Muscle of leg (tissue), 3 donors: ENCODE measurements at regions not wholly inside any gene's neighbourhood (a gene's known extent, or its start where the extent isn't known, plus 50 kb on each side); places are given as distances from the start of the nearest gene placed in this dataset.
"Not testable (repeated sequence)": the region's sequence is repeated elsewhere in the genome, so short reads cannot be mapped to it uniquely, and the experiment has no call there.

Experiments used
- DNase-seq: peaks from one replicate; pipeline ENCODE4 v3.0.0; 2013
- H3K27ac ChIP-seq: one replicate; pipeline ENCODE4 v1.5.1; 2013; ENCODE audit warnings: mild to moderate bottlenecking, low read length, control low read depth
- H3K27me3 ChIP-seq: one replicate; pipeline ENCODE4 v1.6.1; 2013; ENCODE audit warnings: low read length; ENCODE audit not compliant: control insufficient read depth, insufficient read depth
- H3K36me3 ChIP-seq: one replicate; pipeline ENCODE4 v1.6.1; 2013; ENCODE audit warnings: low read length; ENCODE audit not compliant: control insufficient read depth, insufficient read depth
- H3K4me1 ChIP-seq: one replicate; pipeline ENCODE4 v1.6.1; 2013; ENCODE audit warnings: low read length; ENCODE audit not compliant: control insufficient read depth, insufficient read depth
- H3K4me3 ChIP-seq: one replicate; pipeline ENCODE4 v1.5.1; 2013; ENCODE audit warnings: low read length, control low read depth
- H3K9me3 ChIP-seq: replicated peaks from 2 replicates; pipeline ENCODE4 v1.6.1; 2013; ENCODE audit warnings: low read depth, low read length; ENCODE audit not compliant: control insufficient read depth
- WGBS: methylation state at CpG from one replicate; pipeline ENCODE4 v1.1.5; 2013; ENCODE audit warnings: missing lambda C conversion rate; ENCODE audit not compliant: insufficient coverage; 5-methylcytosine and 5-hydroxymethylcytosine counted together

GRCh38 chr1:176330782-176331181, 123.7 kb upstream of the COP1 start:
- no peak overlapping the region for H3K27ac ChIP-seq
- H3K9me3 ChIP-seq, result no peaks in the 10 kb centered on the region
- no peaks in the 10 kb centered on the region for H3K36me3 ChIP-seq
- H3K27me3 ChIP-seq, result no peaks in the 10 kb centered on the region
- WGBS, result no CpG with 5 or more reads among the region's 3 CpGs
- no peaks in the 10 kb centered on the region for H3K4me1 ChIP-seq
- no peak overlapping the region for H3K4me3 ChIP-seq
- no peak for DNase-seq

- no peak overlapping the region for H3K27ac ChIP-seq
- no peaks in the 10 kb centered on the region for H3K4me1 ChIP-seq
- no peaks in the 10 kb centered on the region for H3K36me3 ChIP-seq
- H3K9me3 ChIP-seq, result no peaks in the 10 kb centered on the region
- H3K4me3 ChIP-seq, result no peak overlapping the region
- no peak for DNase-seq
- WGBS, result no CpG with 5 or more reads among the region's 1 CpG
- no peaks in the 10 kb centered on the region for H3K27me3 ChIP-seq
Observed at GRCh38 chr1:176325664-176326063, 118.6 kb upstream of the COP1 start.

- DNase-seq, result no peak
- no peaks in the 10 kb centered on the region for H3K36me3 ChIP-seq
- no peak overlapping the region for H3K4me3 ChIP-seq
- no peak overlapping the region for H3K27ac ChIP-seq
- no peaks in the 10 kb centered on the region for H3K27me3 ChIP-seq
- no peaks in the 10 kb centered on the region for H3K4me1 ChIP-seq
- no peaks in the 10 kb centered on the region for H3K9me3 ChIP-seq
- 80% methylated on average over 2 of the region's 3 CpGs for WGBS
Observed at GRCh38 chr1:176323472-176323871, 116.4 kb upstream of the COP1 start.

- Histone ChIP-seq H3K36me3 (no peaks in the 10 kb centered on the region), H3K27ac (no peak overlapping the region), H3K27me3 (no peaks in the 10 kb centered on the region), H3K4me1 (no peaks in the 10 kb centered on the region), H3K9me3 (no peaks in the 10 kb centered on the region), H3K4me3 (no peak overlapping the region)
- DNase-seq, result no peak
- WGBS, result 33% methylated on average over 1 of the region's 3 CpGs
Observed at GRCh38 chr1:176315519-176316220, 108.6 kb upstream of the COP1 start.

GRCh38 chr1:176296602-176297001, 89.5 kb upstream of the COP1 start:
- not testable (repeated sequence) for H3K9me3 ChIP-seq, H3K36me3 ChIP-seq, H3K27me3 ChIP-seq, H3K4me1 ChIP-seq, DNase-seq, H3K4me3 ChIP-seq, H3K27ac ChIP-seq
- WGBS, result 90% methylated on average over 3 of the region's 6 CpGs

GRCh38 chr1:176285996-176286395, 78.9 kb upstream of the COP1 start:
- Histone ChIP-seq H3K4me1 (no peaks in the 10 kb centered on the region), H3K27ac (no peak overlapping the region), H3K36me3 (no peaks in the 10 kb centered on the region), H3K4me3 (no peak overlapping the region), H3K9me3 (peaks cover 6% of the 10 kb centered on the region), H3K27me3 (no peaks in the 10 kb centered on the region)
- no peak for DNase-seq
- WGBS, result no CpG with 5 or more reads among the region's 3 CpGs

- Histone ChIP-seq H3K27me3 (no peaks in the 10 kb centered on the region), H3K4me3 (no peak overlapping the region), H3K36me3 (no peaks in the 10 kb centered on the region), H3K9me3 (no peaks in the 10 kb centered on the region), H3K27ac (no peak overlapping the region), H3K4me1 (no peaks in the 10 kb centered on the region)
- WGBS, result no CpG with 5 or more reads among the region's 1 CpG
- DNase-seq, result no peak
Observed at GRCh38 chr1:176271572-176271971, 64.5 kb upstream of the COP1 start.
